COLO668 (cell line): ENCODE measurements at regions not wholly inside any gene's neighbourhood (a gene's known extent, or its start where the extent isn't known, plus 50 kb on each side); places are given as distances from the start of the nearest gene placed in this dataset.
"Not testable (repeated sequence)": the region's sequence is repeated elsewhere in the genome, so short reads cannot be mapped to it uniquely, and the experiment has no call there.

Experiments used
- DNase-seq: peaks from one replicate; lab custom pipeline; 2025; ENCODE audit not compliant: unreplicated experiment; lab: John Stamatoyannopoulos, UW

GRCh38 chr14:106323970-106324369 lies 797.6 kb downstream of the TMEM121 start:
- peak; percentile 25 for DNase-seq

GRCh38 chr14:106327234-106327633 lies 800.9 kb downstream of the TMEM121 start:
- DNase-seq = no peak

GRCh38 chr14:106327702-106328353 lies 801.4 kb downstream of the TMEM121 start:
- not testable (repeated sequence) for DNase-seq

- DNase-seq = not testable (repeated sequence)
These were observed 802.9 kb downstream of the TMEM121 start for GRCh38 chr14:106329243-106329642.

GRCh38 chr14:106329987-106330774 lies 803.8 kb downstream of the TMEM121 start:
- not testable (repeated sequence) for DNase-seq

- not testable (repeated sequence) for DNase-seq
These were observed 808.2 kb downstream of the TMEM121 start for GRCh38 chr14:106334428-106335109.

GRCh38 chr14:106335110-106335429 lies 808.7 kb downstream of the TMEM121 start:
- not testable (repeated sequence) for DNase-seq

- not testable (repeated sequence) for DNase-seq
These were observed 812.4 kb downstream of the TMEM121 start for GRCh38 chr14:106338775-106339174.

- not testable (repeated sequence) for DNase-seq
These were observed 814.3 kb downstream of the TMEM121 start for GRCh38 chr14:106340658-106341057.

- not testable (repeated sequence) for DNase-seq
These were observed 814.8 kb downstream of the TMEM121 start for GRCh38 chr14:106341161-106341560.

- no peak for DNase-seq
These were observed 817.2 kb downstream of the TMEM121 start for GRCh38 chr14:106343626-106344025.

- not testable (repeated sequence) for DNase-seq
These were observed 817.8 kb downstream of the TMEM121 start for GRCh38 chr14:106344065-106344614.

GRCh38 chr14:106344791-106345479 lies 818.6 kb downstream of the TMEM121 start:
- not testable (repeated sequence) for DNase-seq

- no peak for DNase-seq
These were observed 819.7 kb downstream of the TMEM121 start for GRCh38 chr14:106346084-106346483.

- no peak for DNase-seq
These were observed 820.3 kb downstream of the TMEM121 start for GRCh38 chr14:106346534-106347290.

GRCh38 chr14:106347291-106347778 lies 821.0 kb downstream of the TMEM121 start:
- DNase-seq = no peak

- DNase-seq = no peak
These were observed 821.7 kb downstream of the TMEM121 start for GRCh38 chr14:106347890-106348755.

- DNase-seq = not testable (repeated sequence)
These were observed 822.6 kb downstream of the TMEM121 start for GRCh38 chr14:106348873-106349540.
